ENCODE measurements at regions not wholly inside any gene's neighbourhood (a gene's known extent, or its start where the extent isn't known, plus 50 kb on each side); places are given as distances from the start of the nearest gene placed in this dataset.
A peak's percentile ranks its signal among the peaks of the same experiment; 100 is the strongest.

- Mint-ChIP-seq H3K9me3 (ENCODE audit: unreplicated experiment) (peaks cover 4% of the 10 kb centered on the region), H3K27ac (ENCODE audit: unreplicated experiment) (no peak overlapping the region), H3K4me1 (ENCODE audit: low read depth, unreplicated experiment) (peaks cover 27% of the 10 kb centered on the region), H3K27me3 (ENCODE audit: unreplicated experiment) (peaks cover 2% of the 10 kb centered on the region), H3K4me3 (ENCODE audit: unreplicated experiment) (no peak overlapping the region), H3K36me3 (ENCODE audit: unreplicated experiment) (no peaks in the 10 kb centered on the region)
- no peak for DNase-seq
- TF ChIP-seq CTCF (IDR thresholded peaks at IDR 0.05; ENCODE audit: partially characterized antibody, unreplicated experiment): no peak
Observed at GRCh38 chr2:104026725-104027124, 827.2 kb upstream of the POU3F3 start.

DNA sequence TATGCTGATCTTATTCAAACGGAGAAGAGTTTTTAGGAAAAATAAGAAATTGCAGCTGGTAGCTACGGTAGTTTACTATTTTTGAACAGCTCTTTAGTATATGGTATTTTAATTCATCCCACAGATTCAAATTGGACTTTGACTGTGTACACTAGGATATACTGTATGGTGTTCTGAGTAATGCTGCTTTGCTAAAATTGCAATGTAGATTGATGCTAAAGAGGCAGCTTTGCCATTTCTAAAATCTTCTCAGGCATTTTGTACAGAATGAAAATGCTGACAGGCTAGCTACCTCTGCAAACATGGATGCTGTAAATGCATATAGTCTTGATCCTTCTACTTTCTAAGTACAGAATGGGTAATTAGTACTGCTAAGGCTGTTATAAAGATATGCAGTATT, 826.6 kb upstream of the POU3F3 start:
- DNase-seq: no peak
- Mint-ChIP-seq H3K36me3 (ENCODE audit: unreplicated experiment) (no peaks in the 10 kb centered on the region), H3K27me3 (ENCODE audit: unreplicated experiment) (peaks cover 2% of the 10 kb centered on the region), H3K4me1 (ENCODE audit: low read depth, unreplicated experiment) (peaks cover 27% of the 10 kb centered on the region), H3K27ac (ENCODE audit: unreplicated experiment) (no peak overlapping the region), H3K4me3 (ENCODE audit: unreplicated experiment) (no peak overlapping the region), H3K9me3 (ENCODE audit: unreplicated experiment) (peaks cover 4% of the 10 kb centered on the region)
- no peak for TF ChIP-seq CTCF (IDR thresholded peaks at IDR 0.05; ENCODE audit: partially characterized antibody, unreplicated experiment)

- peaks cover 2% of the 10 kb centered on the region for H3K27me3 Mint-ChIP-seq (ENCODE audit: unreplicated experiment)
- H3K9me3 Mint-ChIP-seq (ENCODE audit: unreplicated experiment): peaks cover under 1% of the 10 kb centered on the region
- TF ChIP-seq CTCF (IDR thresholded peaks at IDR 0.05; ENCODE audit: partially characterized antibody, unreplicated experiment): no peak
- H3K27ac Mint-ChIP-seq (ENCODE audit: unreplicated experiment): no peak overlapping the region
- no peak for DNase-seq
- H3K4me3 Mint-ChIP-seq (ENCODE audit: unreplicated experiment): no peak overlapping the region
- no peaks in the 10 kb centered on the region for H3K36me3 Mint-ChIP-seq (ENCODE audit: unreplicated experiment)
- H3K4me1 Mint-ChIP-seq (ENCODE audit: low read depth, unreplicated experiment): peaks cover 22% of the 10 kb centered on the region
Observed at GRCh38 chr2:104028061-104028460, 825.9 kb upstream of the POU3F3 start.

DNA sequence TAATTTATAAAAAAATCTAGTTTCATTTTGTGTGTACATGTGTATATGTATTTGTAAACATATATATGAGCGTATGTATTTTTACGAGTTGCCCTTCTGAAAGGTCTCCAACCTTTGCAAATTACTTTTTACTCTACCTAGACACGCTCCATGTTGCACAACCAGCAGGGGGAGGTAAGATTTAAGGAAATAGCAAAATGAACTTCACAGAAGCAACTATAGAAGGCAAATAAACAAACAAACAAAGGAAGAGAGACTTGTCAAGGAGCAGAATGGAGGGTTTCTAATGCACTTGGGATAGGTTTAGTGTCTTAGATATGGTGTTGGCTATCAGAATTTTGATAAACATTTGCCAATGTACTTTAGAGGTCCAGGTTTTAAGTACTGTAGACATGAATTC, 820.5 kb upstream of the POU3F3 start:
- no peaks in the 10 kb centered on the region for H3K27me3 Mint-ChIP-seq (ENCODE audit: unreplicated experiment)
- DNase-seq: no peak
- TF ChIP-seq CTCF (IDR thresholded peaks at IDR 0.05; ENCODE audit: partially characterized antibody, unreplicated experiment): peak; percentile 73

GRCh38 chr2:104040771-104041170, 813.1 kb upstream of the POU3F3 start:
- Mint-ChIP-seq H3K4me3 (ENCODE audit: unreplicated experiment) (no peak overlapping the region), H3K27ac (ENCODE audit: unreplicated experiment) (no peak overlapping the region), H3K27me3 (ENCODE audit: unreplicated experiment) (no peaks in the 10 kb centered on the region), H3K9me3 (ENCODE audit: unreplicated experiment) (no peaks in the 10 kb centered on the region), H3K36me3 (ENCODE audit: unreplicated experiment) (no peaks in the 10 kb centered on the region), H3K4me1 (ENCODE audit: low read depth, unreplicated experiment) (peaks cover 5% of the 10 kb centered on the region)
- DNase-seq: no peak
- TF ChIP-seq CTCF (IDR thresholded peaks at IDR 0.05; ENCODE audit: partially characterized antibody, unreplicated experiment): no peak

More for the DNA sequence above, 820.5 kb upstream of the POU3F3 start:
- Mint-ChIP-seq H3K9me3 (ENCODE audit: unreplicated experiment) (no peaks in the 10 kb centered on the region), H3K27ac (ENCODE audit: unreplicated experiment) (no peak overlapping the region), H3K4me3 (ENCODE audit: unreplicated experiment) (no peak overlapping the region), H3K36me3 (ENCODE audit: unreplicated experiment) (no peaks in the 10 kb centered on the region), H3K4me1 (ENCODE audit: low read depth, unreplicated experiment) (peaks cover under 1% of the 10 kb centered on the region)

All from glutamatergic neuron (in vitro differentiated cells).